ENCODE measurements at regions not wholly inside any gene's neighbourhood (a gene's known extent, or its start where the extent isn't known, plus 50 kb on each side); places are given as distances from the start of the nearest gene placed in this dataset.

GRCh38 chr7:131656980-131657723 lies 100.7 kb upstream of the PODXL start:
- no peak for TF ChIP-seq CTCF (conservative IDR thresholded peaks at IDR 0.05; ENCODE audit: low read depth, low read length)
- H3K4me3 ChIP-seq (ENCODE audit: low read length), result no peak overlapping the region
- no peak for DNase-seq (ENCODE audit: low read depth)

GRCh38 chr7:131655866-131656265 lies 99.4 kb upstream of the PODXL start:
- no peak for DNase-seq (ENCODE audit: low read depth)
- H3K4me3 ChIP-seq (ENCODE audit: low read length), result no peak overlapping the region
- no peak for TF ChIP-seq CTCF (conservative IDR thresholded peaks at IDR 0.05; ENCODE audit: low read depth, low read length)

- DNase-seq (ENCODE audit: low read depth), result no peak
- TF ChIP-seq CTCF (conservative IDR thresholded peaks at IDR 0.05; ENCODE audit: low read depth, low read length), result no peak
- no peak overlapping the region for H3K4me3 ChIP-seq (ENCODE audit: low read length)
Measured at GRCh38 chr7:131655447-131655846, 99.0 kb upstream of the PODXL start.

- DNase-seq (ENCODE audit: low read depth), result no peak
- H3K4me3 ChIP-seq (ENCODE audit: low read length), result no peak overlapping the region
- TF ChIP-seq CTCF (conservative IDR thresholded peaks at IDR 0.05; ENCODE audit: low read depth, low read length), result peak; percentile 94
Measured at GRCh38 chr7:131654668-131655326, 98.4 kb upstream of the PODXL start.

GRCh38 chr7:131654249-131654558 lies 97.8 kb upstream of the PODXL start:
- no peak for DNase-seq (ENCODE audit: low read depth)
- no peak for TF ChIP-seq CTCF (conservative IDR thresholded peaks at IDR 0.05; ENCODE audit: low read depth, low read length)
- no peak overlapping the region for H3K4me3 ChIP-seq (ENCODE audit: low read length)

- no peak for TF ChIP-seq CTCF (conservative IDR thresholded peaks at IDR 0.05; ENCODE audit: low read depth, low read length)
- no peak overlapping the region for H3K4me3 ChIP-seq (ENCODE audit: low read length)
- DNase-seq (ENCODE audit: low read depth), result no peak
Measured at GRCh38 chr7:131653418-131654248, 97.2 kb upstream of the PODXL start.

Data from retinal pigment epithelial cell (primary cell).